ENCODE measurements at regions not wholly inside any gene's neighbourhood (a gene's known extent, or its start where the extent isn't known, plus 50 kb on each side); places are given as distances from the start of the nearest gene placed in this dataset.

DNA sequence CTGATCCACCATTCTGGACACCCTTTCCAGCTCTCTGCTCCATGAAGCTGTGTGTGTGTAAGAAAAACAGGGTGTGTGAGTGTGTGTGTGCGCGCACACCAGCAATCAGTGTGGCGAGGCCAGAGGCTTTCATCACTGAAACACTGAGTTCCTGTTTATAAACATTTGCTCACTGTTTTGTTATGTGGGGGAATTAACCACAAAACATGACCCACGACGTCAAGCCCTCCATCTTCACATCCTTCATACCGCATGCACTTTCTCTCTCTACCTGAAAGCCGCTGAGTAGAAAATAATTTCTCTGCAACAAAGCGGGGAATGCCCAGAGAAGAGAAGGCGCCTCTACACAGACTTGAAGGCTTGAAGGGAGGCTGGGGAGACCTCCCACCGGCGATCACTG lies 148.9 kb upstream of the IRF2BP2 start:
- TF ChIP-seq CTCF (conservative IDR thresholded peaks at IDR 0.05; ENCODE audit: control insufficient read depth, insufficient read depth, low read depth, low read length) = no peak
- DNase-seq (ENCODE audit: low read depth) = no peak
- no peak overlapping the region for H3K4me3 ChIP-seq (ENCODE audit: control insufficient read depth, low read depth, low read length)

- no peak for DNase-seq (ENCODE audit: low read depth)
- no peak for TF ChIP-seq CTCF (conservative IDR thresholded peaks at IDR 0.05; ENCODE audit: control insufficient read depth, insufficient read depth, low read depth, low read length)
- H3K4me3 ChIP-seq (ENCODE audit: control insufficient read depth, low read depth, low read length) = no peak overlapping the region
Observed at GRCh38 chr1:234756857-234757256, 146.9 kb upstream of the IRF2BP2 start.

DNA sequence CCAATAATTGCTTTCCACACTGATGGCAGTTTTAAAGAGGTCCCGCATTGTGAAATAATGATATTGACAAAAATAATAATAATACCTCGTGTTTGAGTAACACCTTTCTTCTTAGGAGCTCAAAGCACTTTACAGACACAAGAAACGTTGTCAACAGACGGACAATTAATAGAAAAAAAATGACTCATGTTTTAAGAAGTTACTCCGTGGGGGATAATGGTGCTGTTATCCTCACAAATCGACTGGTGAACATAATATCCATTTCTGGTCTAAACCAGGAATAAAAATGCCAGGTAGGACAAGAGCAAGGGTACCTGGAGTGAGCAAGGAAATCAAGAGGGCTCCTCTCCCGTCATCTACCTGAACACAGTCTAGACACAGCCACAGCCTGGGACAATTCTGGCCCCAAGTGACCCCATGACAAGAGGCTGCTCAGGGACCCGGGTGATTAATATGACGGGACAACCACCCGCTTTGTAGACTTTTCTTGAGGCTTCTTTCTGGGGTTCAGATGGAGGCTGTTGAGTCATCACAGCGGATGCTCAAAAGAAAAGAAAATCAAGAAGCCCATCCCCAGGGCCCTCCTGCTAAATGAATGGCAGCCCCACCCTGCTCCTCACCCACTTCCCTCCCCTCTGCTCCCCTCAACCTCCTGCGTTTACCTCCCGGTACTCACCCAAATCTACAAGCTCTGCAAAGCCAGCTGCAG lies 146.2 kb upstream of the IRF2BP2 start:
- TF ChIP-seq CTCF (conservative IDR thresholded peaks at IDR 0.05; ENCODE audit: control insufficient read depth, insufficient read depth, low read depth, low read length) = no peak
- H3K4me3 ChIP-seq (ENCODE audit: control insufficient read depth, low read depth, low read length) = no peak overlapping the region
- peak; percentile 69 for DNase-seq (ENCODE audit: low read depth)

DNA sequence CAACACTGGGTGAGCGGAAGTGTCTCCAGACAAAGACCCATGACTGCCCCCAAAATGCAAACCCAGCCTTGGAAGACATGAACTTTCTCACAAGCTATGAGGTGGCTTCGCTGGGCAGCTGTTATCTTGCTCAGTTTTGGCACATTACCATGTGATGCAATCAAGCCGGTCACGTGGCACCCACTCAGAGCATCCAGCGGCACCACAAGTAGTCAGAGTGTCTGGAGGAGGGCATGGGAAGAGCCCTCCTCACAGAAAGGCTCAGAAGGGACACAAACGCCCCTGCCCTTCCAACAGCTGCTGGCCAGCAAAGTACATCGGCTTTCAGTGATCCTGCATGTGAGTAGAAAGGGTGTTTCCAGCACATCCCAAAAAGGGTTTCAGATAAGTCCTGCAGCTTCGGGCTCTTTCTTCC lies 145.5 kb upstream of the IRF2BP2 start:
- peak; percentile 95 for DNase-seq (ENCODE audit: low read depth)
- no peak for TF ChIP-seq CTCF (conservative IDR thresholded peaks at IDR 0.05; ENCODE audit: control insufficient read depth, insufficient read depth, low read depth, low read length)
- no peak overlapping the region for H3K4me3 ChIP-seq (ENCODE audit: control insufficient read depth, low read depth, low read length)

- TF ChIP-seq CTCF (conservative IDR thresholded peaks at IDR 0.05; ENCODE audit: control insufficient read depth, insufficient read depth, low read depth, low read length) = no peak
- H3K4me3 ChIP-seq (ENCODE audit: control insufficient read depth, low read depth, low read length) = no peak overlapping the region
- no peak for DNase-seq (ENCODE audit: low read depth)
Observed at GRCh38 chr1:234753979-234754378, 144.0 kb upstream of the IRF2BP2 start.

GRCh38 chr1:234752927-234753326 lies 142.9 kb upstream of the IRF2BP2 start:
- no peak for DNase-seq (ENCODE audit: low read depth)
- no peak for TF ChIP-seq CTCF (conservative IDR thresholded peaks at IDR 0.05; ENCODE audit: control insufficient read depth, insufficient read depth, low read depth, low read length)
- H3K4me3 ChIP-seq (ENCODE audit: control insufficient read depth, low read depth, low read length) = no peak overlapping the region

DNA sequence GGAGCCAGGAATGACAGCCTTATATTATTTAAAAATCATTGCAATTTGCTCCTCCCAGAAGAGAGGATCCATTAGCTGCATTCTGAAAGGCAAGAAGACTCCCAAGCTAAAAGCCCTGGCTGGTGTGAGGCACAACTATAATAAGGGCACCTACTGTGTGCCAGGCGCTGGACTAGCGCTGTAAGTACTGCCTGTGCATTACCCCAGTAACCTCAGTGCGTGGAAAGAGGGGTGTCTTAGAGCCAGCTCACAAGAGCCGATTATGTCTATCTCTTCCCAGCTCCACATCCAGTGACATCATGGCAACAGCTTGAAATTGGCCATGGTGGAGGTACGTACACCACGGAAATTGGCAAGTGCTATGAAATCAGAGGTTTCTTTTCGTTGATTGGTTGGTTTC lies 141.7 kb upstream of the IRF2BP2 start:
- DNase-seq (ENCODE audit: low read depth) = no peak
- no peak for TF ChIP-seq CTCF (conservative IDR thresholded peaks at IDR 0.05; ENCODE audit: control insufficient read depth, insufficient read depth, low read depth, low read length)
- no peak overlapping the region for H3K4me3 ChIP-seq (ENCODE audit: control insufficient read depth, low read depth, low read length)

Measured in fibroblast of mammary gland (primary cell).